ENCODE measurements at regions not wholly inside any gene's neighbourhood (a gene's known extent, or its start where the extent isn't known, plus 50 kb on each side); places are given as distances from the start of the nearest gene placed in this dataset.

GRCh38 chr4:153146961-153147360 lies 57.3 kb upstream of the TRIM2 start:
- TF ChIP-seq CTCF (IDR thresholded peaks at IDR 0.05): no peak
- TF ChIP-seq EP300 (IDR thresholded peaks at IDR 0.05): no peak
- no peak for TF ChIP-seq POLR2AphosphoS5 (IDR thresholded peaks at IDR 0.05)
- TF ChIP-seq POLR2A (IDR thresholded peaks at IDR 0.05): no peak
